ENCODE measurements at regions not wholly inside any gene's neighbourhood (a gene's known extent, or its start where the extent isn't known, plus 50 kb on each side); places are given as distances from the start of the nearest gene placed in this dataset.
A peak's percentile ranks its signal among the peaks of the same experiment; 100 is the strongest.
"Not testable (repeated sequence)": the region's sequence is repeated elsewhere in the genome, so short reads cannot be mapped to it uniquely, and the experiment has no call there.

DNA sequence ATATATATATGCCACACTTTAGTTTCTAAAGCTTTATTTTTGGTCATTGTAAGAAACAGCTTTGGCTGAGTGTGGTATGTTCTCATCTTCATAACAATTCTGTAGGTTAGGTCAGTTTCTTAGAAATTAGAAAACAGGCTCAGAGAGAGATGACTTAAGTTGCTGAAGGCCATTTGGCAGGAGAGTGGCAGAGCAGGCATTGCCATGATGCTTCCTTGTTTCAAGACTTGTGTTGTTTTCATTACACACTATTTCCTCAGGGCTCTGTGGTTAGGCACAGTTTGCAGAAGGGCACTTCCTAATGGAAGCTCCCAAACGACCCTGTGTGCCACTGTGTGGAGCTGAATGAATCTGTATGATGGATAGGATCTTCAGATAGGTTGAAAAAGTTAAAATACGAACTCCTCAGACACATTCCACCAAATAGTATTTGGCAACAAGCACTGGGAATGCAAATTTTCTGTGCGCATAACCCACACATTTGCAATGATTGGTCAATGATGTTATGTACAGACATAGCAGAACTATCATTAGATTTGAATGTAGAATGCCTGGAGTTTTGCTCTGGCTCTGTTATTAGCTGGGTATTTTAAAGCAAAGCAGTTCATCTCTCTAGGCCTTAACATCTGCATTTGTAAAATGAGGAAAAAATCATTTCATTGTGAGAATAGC is 274.3 kb upstream of the HS3ST1 start:
- intact Hi-C loops (cut with DNase I): no loop called here
- DNase-seq: no peak

DNA sequence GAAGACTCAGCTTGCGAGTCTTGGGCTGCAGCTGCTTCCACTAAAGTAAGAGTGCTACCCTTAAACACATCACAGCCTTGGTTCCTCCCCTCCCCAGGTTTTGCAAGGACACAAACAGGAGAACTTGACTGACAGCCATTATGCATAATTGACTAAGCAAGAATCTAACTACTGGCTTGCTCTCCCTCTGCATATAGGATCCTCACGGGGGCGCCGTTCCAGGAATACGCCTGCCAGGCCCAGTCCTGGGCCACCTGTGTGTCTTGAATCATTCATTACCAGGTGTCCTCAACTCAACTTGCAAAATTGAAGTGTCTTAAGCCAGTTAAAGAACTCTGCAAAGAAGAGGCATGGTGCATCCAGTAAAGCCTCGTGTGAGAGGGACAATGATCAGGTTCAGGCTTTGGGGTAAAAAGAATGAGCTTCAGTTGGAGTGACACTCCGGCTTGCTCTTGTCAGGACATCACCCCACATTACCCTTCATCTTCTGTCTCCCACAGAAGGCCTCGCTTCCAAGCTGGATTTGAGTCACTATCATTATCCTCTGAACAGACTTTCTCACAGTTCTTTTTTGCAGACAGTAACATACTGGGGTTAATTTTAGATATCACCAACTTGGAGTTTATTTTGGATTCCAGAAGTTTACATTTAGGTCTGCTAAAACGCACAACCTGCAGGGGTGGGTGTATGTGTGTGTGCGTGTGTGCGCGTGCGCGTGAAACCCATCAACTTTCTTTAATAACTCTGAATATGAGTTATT is 273.5 kb upstream of the HS3ST1 start:
- DNase-seq: peak in 3 of 10 donors; percentile 11 to 77 (median 64)
- intact Hi-C loops (cut with DNase I): no loop called here

DNA sequence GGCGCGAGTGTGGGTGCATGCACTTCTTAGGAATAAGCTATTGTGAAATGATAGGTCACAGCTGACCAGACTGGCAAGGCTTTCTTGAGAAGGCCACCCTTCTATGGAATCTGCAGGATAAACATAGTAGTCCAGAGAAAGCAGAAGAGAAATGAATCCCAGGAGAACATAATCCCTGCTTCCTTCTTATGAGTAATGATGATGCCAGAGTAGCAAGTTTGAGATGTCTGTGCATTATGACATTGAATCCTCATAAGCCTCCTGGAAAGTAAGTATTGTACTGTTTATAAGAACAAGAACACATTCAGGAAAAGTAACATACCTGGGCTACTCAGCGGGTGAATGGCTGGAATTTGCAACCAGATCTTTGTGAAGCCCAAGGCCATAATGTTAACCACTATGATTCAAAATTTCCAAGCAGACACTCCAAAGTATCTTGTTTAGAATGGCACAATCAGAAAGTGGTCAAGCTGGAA is 272.1 kb upstream of the HS3ST1 start:
- intact Hi-C loops (cut with DNase I): no loop called here
- no peak for DNase-seq

DNA sequence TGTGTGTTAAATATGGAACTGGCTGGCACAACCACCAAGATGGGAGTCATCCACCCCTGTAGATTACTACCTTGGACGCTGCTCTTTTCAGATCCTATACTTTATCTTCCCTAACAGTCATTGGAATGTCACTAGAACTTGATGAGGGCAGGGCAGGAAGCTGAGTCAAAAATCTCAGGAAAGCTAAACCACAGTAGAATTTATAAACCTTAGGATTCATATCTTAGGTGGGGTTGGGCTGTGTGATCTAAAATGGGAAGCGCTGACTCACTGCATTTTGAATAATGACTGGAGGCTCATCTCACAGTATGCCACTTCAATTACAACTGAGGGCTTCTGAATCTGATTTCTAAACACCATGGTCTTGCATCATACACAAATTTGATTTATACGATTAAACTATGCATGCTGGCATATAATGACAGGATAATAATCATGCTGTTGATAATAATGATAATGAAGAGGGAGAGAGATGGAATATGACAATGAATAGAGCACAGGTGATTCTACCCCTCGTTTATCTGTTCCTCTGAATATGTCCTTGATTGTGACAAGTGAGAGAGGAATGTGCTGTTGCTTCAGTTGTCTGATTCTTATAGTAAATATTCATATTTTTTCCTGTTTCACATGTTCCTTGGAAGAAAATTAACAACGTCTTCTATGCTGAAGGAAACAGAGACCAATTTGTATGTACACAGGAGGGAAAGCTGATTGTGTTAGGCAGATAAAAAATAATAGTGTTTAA is 270.3 kb upstream of the HS3ST1 start:
- intact Hi-C loops (cut with DNase I): no loop called here
- DNase-seq: no peak

DNA sequence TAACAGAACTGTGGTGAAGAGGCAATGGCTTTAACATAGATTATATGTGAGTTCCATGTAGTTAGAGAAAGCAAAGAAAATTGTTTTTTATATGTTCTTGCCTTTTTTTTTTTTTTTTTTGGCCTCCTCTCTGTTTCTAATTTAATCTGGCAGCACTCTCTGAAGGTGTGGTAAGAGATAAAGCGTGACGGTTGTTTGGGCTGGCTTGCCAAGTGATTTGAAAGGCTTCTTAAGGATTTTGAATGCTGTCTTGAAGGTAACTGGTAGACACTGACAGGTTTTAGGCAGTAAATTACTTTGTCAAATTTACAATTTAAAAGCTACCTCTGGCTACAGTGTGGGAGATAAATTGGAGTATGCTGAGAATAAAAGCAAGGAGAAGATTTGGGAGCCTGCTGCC is 269.3 kb upstream of the HS3ST1 start:
- intact Hi-C loops (cut with DNase I): no loop called here
- no peak for DNase-seq

DNA sequence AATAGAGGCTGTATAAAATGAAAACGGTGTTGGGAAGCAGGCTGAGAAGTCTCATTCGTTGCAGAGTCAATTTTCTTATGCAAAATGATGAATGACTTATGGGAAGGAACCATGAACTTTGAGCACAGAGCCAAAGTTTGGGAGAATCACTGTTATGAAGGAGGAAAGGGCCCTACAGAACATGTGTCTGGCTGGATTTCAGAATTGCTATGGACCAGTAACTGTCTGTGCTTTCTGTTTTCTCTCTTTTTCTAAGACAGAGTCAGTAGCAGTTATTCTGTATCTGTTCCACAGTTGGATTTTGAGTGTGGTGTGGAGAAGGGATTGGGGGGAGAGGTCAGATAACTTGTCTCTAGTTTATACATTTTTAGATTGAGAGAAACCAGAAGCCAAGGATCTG is 265.0 kb upstream of the HS3ST1 start:
- intact Hi-C loops (cut with DNase I): no loop called here
- no peak for DNase-seq

DNA sequence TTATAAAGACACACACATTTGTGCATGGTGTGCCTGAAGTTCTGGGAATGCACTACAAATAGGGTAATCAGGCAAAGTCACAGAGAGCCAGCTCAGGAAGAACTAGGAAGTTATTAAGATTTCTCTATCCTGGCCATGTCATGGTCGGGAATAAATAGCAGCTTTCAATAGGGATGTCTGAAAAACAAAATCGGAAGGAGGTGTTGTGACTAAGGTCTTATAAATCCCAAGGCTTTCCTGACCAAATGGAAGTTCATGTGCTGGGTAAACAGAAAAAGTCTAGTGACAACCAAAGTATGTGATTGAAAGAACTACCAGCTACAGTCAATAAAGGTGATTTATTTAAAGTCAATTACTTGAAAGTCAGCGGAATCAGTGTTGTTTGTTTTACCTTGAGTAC is 262.5 kb upstream of the HS3ST1 start:
- intact Hi-C loops (cut with DNase I): no loop called here

DNA sequence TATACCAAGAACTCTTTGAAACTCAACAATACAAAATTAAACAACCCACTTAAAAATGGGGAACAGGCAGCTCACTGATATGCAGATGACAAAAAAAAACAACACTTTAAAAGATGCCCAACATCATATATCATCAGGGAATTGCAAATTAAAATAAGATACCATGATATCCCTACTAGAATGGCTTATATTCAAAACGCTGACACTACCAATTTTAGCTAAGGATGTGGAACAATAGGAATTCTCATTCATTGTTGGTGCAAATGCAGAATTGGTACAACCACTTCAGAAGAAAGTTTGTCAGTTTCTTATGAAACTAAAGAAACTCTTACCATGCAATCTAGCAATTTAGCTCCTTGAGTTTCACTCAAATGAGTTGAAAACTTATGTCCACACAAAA is 259.0 kb upstream of the HS3ST1 start:
- intact Hi-C loops (cut with DNase I): no loop called here
- DNase-seq: no peak

More for the DNA sequence above, 262.5 kb upstream of the HS3ST1 start:
- DNase-seq: no peak

DNA sequence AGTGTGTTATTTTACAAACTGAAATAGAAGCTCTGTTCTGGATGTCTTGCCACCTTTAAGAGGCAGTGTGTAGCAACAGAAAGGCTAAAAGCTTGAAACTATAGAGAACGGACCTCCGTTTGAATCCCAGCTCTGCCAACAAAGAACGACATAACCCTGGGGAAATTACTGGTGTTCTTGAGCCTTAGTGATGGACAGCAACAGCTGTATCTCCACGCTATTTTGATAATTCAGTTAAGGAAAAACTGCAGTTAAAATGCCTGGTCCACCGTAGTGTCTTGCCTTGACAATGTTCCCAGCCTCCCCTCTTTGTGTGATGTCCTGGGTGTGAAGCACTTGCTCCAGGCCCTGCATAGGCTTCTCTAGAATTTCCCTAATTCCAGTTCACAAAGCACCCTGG is 256.8 kb upstream of the HS3ST1 start:
- intact Hi-C loops (cut with DNase I): no loop called here
- no peak for DNase-seq

DNA sequence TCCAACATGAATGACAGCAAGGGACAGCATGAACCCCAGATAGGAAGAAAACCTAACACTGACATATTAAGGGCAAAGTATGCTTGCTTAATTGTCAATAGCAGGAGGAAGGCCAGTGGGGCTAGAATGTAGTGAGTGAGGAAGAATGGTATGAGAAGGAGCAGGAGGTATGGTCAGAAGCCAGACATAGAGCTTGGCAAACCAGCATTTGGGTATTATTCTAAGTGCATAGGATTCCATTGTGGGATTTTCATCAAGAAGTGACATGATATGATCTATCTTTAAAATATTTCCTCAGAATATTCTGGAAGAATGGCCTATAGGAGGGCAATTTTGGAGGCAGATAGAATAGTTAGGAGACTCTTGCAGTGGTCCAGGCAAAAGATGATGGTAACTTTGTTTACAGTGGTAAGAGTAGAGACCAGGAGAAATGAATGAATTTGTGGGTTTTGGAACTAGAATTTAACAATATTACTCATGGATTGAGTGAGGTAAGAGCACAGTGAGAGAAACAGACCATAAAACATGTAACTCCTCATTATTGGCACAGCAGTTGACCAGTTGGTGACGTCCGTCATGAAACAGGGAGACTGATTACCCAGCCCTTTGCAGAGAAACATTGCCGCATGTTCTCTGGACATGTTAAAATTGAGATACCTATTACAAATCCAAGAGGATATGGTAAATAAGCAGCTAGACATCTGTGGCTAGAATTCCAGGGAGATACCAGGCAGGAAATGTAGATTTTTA is 246.5 kb upstream of the HS3ST1 start:
- no peak for DNase-seq
- intact Hi-C loops (cut with DNase I): no loop called here

DNA sequence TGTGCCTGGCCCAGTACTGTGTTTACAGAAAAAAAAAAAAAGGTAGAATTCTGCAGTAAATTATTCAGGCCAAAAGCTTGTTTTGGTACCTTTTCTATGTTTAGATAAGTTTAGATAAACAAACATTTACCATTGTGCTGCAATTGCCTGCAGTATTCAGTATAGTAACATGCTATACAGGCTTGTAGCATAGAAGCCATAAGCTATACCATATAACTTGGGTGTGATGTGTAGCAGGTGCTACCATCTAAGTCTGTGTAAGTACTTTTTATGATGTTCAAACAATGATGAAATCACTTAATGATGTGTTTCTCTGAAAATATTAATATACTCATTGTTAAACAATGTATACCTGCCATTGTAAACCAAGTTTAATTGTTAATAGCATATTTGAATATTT is 241.6 kb upstream of the HS3ST1 start:
- DNase-seq: no peak
- intact Hi-C loops (cut with DNase I): no loop called here

DNA sequence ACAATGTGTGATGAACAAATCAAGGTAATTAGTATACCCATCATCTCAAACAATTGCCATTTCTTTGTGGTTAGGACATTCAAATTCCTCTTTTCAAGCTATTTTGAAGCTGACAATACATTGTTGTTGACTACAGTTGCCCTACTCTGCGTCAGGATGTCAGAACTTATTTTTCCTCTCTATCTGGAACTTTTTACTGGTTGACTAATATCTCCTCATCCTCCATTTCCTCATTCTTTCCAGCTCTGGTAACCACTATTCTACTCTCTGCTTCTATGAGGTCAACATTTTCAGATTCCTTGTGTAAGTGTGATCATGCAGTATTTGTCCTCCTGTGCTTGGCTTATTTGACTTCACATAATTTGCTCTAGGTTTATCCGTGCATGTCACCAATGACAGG is 240.5 kb upstream of the HS3ST1 start:
- DNase-seq: no peak
- intact Hi-C loops (cut with DNase I): no loop called here

DNA sequence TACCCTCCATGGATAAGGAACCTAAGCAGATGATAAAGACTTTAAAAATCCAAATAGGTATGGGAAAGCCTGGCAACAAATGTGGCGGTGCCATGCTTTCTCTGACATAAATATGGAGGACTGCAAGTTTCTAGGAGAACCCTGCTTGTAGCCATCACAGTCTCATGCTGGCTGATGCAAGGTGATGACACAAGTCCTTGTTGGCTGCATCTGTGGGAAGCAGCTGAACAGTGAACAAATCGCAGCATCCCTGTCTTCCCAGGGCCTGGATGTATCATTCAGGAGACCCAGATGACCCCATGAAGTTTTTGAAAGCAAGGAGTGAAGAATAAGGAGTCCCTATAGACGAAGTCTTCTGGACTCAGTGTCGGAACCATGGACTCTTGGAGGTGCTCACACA is 234.4 kb upstream of the HS3ST1 start:
- DNase-seq: no peak
- intact Hi-C loops (cut with DNase I): no loop called here

DNA sequence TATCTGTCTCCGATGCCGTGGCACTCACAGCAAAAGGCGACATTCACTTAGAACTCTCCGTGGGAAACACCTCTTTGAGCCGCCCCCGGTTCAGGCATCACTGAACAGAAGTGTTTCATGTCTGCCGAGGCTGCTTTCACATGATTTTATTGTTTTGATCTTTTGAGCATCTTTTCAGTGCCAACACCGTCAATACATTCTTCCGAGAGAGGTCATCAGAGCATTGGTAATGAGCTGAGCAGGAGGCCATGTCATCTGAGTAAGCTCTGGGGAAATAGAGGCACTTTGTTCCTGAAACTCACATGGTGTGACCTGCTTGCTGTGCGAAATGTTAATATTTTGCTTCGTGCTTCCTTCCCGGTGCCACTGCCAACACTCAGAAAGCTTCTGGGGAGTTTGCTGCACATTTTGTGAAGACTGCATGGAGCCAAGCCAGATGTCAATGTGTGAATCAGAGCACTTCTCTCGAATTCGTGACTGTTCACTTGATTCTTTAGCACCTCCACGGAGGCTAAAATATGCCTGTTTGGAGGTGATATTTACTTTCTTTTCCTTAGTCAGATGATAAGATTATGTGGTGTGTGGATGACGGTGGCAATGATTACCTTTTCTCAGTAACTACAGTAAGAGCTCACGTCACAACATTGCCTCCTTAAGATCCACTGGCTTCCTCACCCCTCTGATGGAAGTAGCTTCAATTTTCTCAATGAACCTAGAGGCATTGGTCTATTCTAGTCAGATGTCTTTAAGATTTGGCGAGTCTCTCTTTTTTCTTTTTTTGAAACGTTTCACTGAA is 222.3 kb upstream of the HS3ST1 start:
- intact Hi-C loops (cut with DNase I): no loop called here
- peak in 6 of 10 donors; percentile 27 to 88 (median 32) for DNase-seq

DNA sequence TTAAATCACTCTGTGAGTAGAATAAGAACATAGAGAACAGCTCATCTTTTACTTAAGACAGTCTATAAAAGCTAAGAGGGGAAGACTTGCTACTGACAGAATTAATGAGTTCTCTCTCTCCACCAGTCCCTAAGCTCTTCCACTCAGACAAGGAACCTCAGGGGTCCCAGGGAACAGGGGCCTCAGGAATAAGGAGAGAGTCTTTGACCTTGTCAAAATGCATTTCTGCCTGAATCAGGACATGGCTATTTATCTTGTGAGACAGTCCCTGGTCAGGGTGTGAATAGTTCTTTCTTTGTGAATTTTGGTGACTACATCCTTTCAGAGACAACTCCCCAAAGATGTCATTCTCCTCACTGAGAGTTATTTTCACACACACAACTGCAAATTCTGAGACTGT is 218.7 kb upstream of the HS3ST1 start:
- DNase-seq: no peak
- intact Hi-C loops (cut with DNase I): no loop called here

DNA sequence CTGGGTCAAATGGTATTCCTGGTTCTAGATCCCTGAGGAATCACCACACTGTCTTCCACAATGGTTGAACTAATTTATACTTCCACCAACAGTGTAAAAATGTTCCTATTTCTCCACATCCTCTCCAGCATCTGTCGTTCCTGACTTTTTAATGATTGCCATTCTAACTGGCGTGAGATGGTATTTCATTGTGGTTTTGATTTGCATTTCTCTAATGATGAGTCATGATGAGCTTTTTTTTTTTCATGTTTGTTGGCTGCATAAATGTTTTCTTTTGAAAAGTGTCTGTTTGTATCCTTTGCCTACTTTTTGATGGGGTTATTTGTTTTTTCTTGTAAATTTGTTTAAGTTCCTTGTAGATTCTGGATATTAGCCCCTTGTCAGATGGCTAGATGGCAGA is 214.4 kb upstream of the HS3ST1 start:
- intact Hi-C loops (cut with DNase I); DNase-seq: not testable (repeated sequence)

DNA sequence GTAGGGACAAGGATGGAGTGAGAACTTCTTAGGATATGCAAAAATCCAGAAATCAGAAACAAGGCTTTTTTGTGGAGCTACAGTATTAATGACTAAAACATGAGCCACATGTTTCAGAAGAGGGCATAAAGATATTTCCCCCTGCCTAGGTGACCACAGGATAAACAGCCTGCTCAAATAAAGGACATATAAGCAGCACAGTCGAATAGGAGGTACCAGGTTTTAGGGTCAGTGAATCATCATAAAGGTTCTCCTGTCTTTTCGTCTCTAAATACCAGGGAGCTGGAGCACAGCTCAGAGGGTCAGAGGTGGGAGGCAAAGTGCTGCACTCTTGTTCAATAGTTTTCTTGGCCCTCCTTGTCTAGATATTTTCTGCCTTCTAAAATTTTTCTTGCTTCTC is 211.9 kb upstream of the HS3ST1 start:
- DNase-seq: no peak
- intact Hi-C loops (cut with DNase I): no loop called here

DNA sequence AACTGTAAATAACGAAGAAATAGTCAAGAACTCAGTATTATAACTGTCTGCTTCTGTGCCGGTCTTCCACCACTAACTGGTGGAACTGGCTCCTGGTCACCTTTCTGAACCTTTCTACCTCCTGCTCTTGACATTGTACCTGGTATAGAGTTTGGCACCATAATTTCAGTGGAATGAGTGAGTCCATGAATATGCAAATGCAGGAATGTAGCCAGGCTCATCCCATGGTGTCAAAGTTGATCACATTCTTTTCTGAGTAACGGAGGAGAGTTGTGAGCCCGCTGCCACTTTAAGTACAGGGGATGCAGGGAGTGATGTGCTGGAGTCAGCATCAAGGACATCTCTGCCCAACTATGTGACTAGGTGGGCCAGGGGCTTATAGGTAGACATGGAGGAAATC is 207.9 kb upstream of the HS3ST1 start:
- intact Hi-C loops (cut with DNase I): no loop called here
- DNase-seq: no peak

DNA sequence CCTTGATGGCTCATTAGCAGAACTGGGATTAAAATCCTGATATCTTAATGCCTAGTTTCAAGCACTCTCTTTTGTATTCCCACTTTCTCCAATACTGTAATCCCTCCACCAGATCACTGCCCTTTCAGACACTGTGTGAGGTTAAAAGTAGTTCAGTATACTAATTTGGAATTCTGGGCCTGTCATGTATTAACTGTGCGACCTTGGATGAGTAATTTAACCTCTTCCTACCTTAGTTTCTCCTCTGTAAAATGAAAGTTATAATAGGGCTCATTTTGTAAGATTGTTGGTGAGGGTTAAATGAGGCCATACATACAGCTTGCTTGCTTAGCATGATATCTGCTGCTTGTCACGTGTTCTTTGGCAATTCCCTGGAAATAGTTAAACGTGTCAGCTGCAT is 207.3 kb upstream of the HS3ST1 start:
- DNase-seq: no peak
- intact Hi-C loops (cut with DNase I): no loop called here

DNA sequence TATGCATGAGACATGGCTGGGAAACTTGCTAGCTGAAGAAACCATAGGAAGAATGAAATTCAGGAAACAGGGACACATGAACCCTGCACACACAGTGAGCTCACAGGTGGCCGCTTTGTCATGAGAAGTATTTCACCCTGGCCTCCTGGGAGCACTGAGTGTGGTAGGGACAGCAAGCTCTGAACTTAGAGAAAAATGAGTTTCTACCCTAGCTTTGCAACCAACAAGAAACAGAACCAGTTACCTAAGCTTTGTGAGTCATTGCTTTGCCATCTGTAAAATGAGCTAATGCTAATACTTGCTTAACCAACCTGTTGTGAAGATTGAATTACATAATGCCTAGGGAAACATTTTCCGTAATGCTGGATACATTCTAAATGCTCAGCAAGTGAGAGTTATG is 206.6 kb upstream of the HS3ST1 start:
- intact Hi-C loops (cut with DNase I): no loop called here

More for the DNA sequence above, 206.6 kb upstream of the HS3ST1 start:
- no peak for DNase-seq
